ENCODE measurements at regions not wholly inside any gene's neighbourhood (a gene's known extent, or its start where the extent isn't known, plus 50 kb on each side); places are given as distances from the start of the nearest gene placed in this dataset.

DNA sequence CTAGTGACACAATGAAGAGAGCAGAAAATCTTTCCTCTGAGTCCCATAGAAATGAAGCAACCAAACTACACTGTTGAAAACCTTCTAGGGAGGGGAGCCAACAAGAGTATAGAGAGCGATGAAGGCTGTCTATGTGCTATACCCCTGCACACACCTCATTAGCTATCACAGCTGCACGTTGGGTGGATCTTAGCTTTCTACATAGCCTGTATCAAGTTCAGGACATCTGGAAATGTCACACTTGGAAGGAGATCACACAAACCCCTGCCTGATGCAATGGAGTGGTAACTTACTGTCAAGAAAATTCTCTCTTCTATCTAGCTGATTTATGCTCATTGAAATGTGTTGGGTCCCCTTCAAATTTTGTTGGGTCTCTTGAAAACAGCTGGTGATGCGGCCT lies 127.0 kb upstream of the NTRK2 start:
- TF ChIP-seq, protein P1, sequence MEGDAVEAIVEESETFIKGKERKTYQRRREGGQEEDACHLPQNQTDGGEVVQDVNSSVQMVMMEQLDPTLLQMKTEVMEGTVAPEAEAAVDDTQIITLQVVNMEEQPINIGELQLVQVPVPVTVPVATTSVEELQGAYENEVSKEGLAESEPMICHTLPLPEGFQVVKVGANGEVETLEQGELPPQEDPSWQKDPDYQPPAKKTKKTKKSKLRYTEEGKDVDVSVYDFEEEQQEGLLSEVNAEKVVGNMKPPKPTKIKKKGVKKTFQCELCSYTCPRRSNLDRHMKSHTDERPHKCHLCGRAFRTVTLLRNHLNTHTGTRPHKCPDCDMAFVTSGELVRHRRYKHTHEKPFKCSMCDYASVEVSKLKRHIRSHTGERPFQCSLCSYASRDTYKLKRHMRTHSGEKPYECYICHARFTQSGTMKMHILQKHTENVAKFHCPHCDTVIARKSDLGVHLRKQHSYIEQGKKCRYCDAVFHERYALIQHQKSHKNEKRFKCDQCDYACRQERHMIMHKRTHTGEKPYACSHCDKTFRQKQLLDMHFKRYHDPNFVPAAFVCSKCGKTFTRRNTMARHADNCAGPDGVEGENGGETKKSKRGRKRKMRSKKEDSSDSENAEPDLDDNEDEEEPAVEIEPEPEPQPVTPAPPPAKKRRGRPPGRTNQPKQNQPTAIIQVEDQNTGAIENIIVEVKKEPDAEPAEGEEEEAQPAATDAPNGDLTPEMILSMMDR (conservative IDR thresholded peaks at IDR 0.05; ENCODE audit: low read depth, low read length): no peak
- DNase-seq (ENCODE audit: low read depth): no peak
- H3K4me3 ChIP-seq (ENCODE audit: low read length): no peak overlapping the region

- no peak for DNase-seq (ENCODE audit: low read depth)
- TF ChIP-seq, protein P1 (conservative IDR thresholded peaks at IDR 0.05; ENCODE audit: low read depth, low read length): no peak
- no peak overlapping the region for H3K4me3 ChIP-seq (ENCODE audit: low read length)
Measured at GRCh38 chr9:84554069-84554664, 115.4 kb upstream of the NTRK2 start.

DNA sequence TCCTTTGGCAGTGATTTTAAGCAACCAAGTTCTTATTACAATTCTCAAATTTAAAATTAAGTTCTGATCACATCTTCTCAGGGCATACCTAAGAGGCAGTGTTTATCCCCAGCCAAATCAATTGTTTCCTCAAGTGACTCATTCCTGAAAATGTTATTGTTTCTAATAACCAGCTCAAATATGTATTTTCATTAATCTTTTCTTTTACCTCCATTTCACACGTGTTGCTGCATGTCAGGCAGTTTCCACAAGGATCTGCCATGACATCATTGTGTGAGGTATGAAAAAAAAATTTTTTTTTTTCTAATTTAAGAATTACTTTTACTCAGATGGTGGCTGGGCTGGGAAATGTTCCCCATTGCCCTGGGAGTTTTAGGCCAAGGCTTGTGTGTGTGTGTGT lies 113.0 kb upstream of the NTRK2 start:
- DNase-seq (ENCODE audit: low read depth): no peak
- no peak overlapping the region for H3K4me3 ChIP-seq (ENCODE audit: low read length)
- TF ChIP-seq, protein P1 (conservative IDR thresholded peaks at IDR 0.05; ENCODE audit: low read depth, low read length): no peak

- TF ChIP-seq, protein P1 (conservative IDR thresholded peaks at IDR 0.05; ENCODE audit: low read depth, low read length): no peak
- H3K4me3 ChIP-seq (ENCODE audit: low read length): no peak overlapping the region
- no peak for DNase-seq (ENCODE audit: low read depth)
Measured at GRCh38 chr9:84557751-84558150, 111.8 kb upstream of the NTRK2 start.

DNA sequence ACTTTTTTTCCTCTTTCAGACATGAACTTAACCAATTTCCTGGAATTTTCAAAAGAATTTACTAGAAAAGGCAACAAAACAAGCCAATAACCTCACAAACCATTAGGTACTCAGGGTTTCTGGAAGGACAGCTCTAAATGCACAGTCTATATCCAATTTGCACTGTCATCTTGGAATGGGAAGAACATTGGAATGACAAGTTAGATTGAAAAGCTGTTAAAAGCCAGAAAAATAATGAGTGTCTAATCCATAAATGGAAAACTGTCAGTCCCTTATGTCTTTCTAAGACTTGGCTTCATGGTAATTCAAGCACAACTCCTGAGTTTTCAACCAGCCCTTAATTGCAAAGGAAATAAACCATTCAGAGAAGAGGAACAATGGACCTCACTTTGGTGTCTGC lies 105.8 kb upstream of the NTRK2 start:
- TF ChIP-seq, protein P1 (conservative IDR thresholded peaks at IDR 0.05; ENCODE audit: low read depth, low read length): no peak

DNA sequence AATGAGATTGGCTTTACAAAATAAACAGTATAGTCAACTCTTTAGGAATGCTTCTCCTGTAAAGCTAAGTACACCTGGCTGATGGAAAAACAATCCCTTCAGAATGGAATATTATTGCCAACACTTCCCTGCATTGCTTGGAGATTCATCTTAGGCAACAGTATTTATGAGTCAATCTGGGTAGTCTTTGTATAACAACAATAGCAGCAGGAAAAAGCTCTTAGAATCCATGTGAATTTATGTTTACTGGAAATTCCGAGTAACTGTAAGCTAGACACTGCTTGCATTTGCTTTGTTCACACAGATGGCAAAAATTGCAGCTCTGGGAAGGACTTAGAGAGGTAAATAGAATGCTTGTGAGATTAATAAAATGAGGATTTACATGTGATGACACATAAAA lies 101.7 kb upstream of the NTRK2 start:
- no peak overlapping the region for H3K4me3 ChIP-seq (ENCODE audit: low read length)
- TF ChIP-seq, protein P1 (conservative IDR thresholded peaks at IDR 0.05; ENCODE audit: low read depth, low read length): no peak
- no peak for DNase-seq (ENCODE audit: low read depth)

More for the DNA sequence above, 105.8 kb upstream of the NTRK2 start:
- H3K4me3 ChIP-seq (ENCODE audit: low read length): no peak overlapping the region
- no peak for DNase-seq (ENCODE audit: low read depth)

GRCh38 chr9:84570482-84571154 lies 98.9 kb upstream of the NTRK2 start:
- no peak overlapping the region for H3K4me3 ChIP-seq (ENCODE audit: low read length)
- DNase-seq (ENCODE audit: low read depth): no peak
- TF ChIP-seq, protein P1 (conservative IDR thresholded peaks at IDR 0.05; ENCODE audit: low read depth, low read length): no peak

All from retinal pigment epithelial cell (primary cell).